SK-N-MC (cell line): ENCODE measurements at regions not wholly inside any gene's neighbourhood (a gene's known extent, or its start where the extent isn't known, plus 50 kb on each side); places are given as distances from the start of the nearest gene placed in this dataset.

ENCODE experiments used
- EZH2 ChIP-seq: fragments of 200-600 bp; sonication (generic); IDR thresholded peaks from one replicate; pipeline ENCODE4 v1.6.1; 2017; ENCODE audit warnings: antibody characterized with exemption
- FOXP2 ChIP-seq: optimal IDR thresholded peaks from 2 replicates; pipeline ENCODE3; 2011; ENCODE audit warnings: mild to moderate bottlenecking, moderate library complexity; ENCODE audit not compliant: insufficient read depth; ENCODE audit errors: extremely low read length, control extremely low read depth
- POLR2AphosphoS5 ChIP-seq: IDR thresholded peaks from 2 replicates; pipeline ENCODE4 v1.6.1; 2012; ENCODE audit warnings: mild to moderate bottlenecking, low read depth, low read length, borderline replicate concordance

DNA sequence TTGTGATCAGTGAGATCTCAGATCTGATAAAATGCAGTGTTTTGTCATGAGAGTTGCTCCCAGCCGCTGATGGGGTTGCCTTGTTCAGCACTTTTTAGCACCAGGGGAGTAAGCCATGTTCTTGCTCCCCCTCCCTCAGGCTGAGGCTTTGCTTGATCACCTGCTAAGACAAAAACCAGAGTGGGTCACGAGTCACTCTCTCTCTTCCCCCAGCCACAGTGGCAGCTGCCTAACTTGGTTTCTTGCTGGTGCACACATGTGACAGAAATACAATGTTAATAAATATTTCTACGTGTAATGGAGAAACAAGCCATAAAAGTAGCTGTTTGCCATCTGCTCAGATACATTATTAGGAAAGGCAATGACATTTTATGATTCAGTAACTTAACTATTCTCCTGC lies 212.4 kb upstream of the DMRT1 start:
- no peak for TF ChIP-seq POLR2AphosphoS5
- no peak for TF ChIP-seq EZH2
- TF ChIP-seq FOXP2 = no peak
